DMS153 treated with DMSO at 0.1 percent for 48 hours (cell line): ENCODE measurements at regions not wholly inside any gene's neighbourhood (a gene's known extent, or its start where the extent isn't known, plus 50 kb on each side); places are given as distances from the start of the nearest gene placed in this dataset.

Experiments
- DNase-seq: peaks from one replicate; lab custom pipeline; 2025; ENCODE audit not compliant: unreplicated experiment; lab: John Stamatoyannopoulos, UW

DNA sequence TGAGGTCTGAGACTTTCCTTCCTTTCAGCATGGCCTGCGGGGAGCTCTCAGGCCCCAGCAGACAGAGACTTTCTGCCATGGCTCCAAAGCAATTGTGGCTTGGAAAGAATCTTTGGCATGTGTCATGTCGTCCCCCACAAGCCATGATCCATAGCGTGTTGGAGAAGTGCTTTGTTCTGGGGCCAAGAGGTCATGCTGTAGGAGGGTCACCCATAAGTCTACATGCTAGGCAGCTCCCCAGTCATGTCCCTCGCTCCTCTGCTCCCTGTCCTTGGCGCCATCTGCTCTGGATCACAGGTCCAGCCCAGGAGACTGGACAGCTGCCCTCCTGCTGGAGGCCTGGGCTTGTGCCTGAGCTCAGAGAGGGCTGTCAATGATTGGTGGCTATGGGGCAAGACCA lies 78.8 kb upstream of the LCLAT1 start:
- no peak for DNase-seq

DNA sequence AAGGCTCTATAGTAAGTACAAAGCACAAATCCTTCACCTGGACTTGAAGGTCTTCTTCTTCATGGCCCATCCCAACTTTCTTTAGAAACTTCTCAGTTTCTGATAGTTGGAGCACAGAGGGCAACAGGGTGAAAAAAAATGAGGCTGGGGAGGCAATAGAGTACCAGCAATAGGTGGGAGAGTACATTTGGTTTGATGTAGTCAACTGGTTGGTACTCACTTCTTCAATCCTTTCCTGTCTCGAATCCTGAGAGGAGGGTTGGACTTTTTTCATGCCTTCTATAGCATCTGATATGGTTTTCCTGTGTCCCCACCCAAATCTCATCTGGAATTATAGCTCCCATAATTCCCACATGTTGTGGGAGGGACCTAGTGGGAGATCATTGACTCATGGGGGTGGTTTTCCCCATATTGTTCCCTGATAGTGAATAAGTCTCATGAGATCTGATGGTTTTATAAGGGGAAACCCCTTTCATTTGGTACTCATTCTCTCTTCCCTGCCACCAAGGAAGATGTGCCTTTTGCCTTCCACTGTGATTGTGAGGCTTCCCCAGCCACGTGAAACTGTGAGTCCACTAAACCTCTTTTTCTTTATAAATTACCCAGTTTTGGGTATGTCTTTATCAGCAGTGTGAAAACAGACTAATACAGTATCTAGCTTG lies 75.9 kb upstream of the LCLAT1 start:
- DNase-seq, result no peak

DNA sequence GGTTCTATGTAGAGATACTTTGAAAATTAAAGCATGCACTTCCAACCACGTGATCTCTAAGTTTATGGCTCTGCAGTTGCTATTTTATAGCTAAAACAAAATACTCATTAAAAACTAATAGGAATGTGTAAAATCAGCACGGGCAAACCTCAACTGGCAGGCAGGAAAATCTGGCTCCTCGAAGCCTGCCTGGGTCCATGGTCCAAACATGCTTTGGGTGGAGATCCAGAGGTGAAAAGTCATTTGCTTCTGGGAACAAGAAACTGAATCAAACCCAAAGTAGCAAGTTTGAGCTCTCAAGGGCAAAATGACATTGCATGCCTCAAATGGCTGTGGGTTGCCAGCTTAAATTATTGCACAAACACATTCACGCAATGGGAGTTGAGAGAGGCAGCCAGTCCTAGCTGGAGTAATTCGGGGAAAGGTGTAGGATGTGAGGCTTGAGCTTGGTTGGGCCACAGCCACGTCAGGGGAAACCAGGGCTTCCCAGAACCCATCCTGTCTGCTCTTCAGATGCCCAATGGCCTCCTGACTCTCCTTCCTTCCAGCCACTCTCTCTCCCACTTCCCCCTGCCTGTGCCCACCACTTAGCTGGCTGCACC lies 75.2 kb upstream of the LCLAT1 start:
- DNase-seq, result no peak

DNA sequence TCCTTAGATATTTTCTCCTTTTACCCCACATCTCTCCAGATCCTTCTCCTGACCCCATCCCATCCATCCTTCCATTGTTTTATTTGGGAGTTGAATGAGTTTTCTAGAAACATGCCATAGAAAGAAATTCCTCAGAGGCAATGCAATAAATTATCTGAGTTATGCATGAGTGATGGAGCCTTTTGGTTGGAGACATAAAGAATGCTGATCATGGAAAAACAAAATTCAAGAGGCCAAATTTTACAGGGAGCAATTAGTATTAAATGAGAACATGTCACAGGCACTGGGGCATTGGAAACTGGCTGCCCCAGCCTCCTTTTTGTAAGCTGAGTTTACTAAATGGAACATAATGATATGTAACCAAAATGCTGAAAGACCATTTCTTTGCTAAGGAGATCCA lies 74.2 kb upstream of the LCLAT1 start:
- no peak for DNase-seq

DNA sequence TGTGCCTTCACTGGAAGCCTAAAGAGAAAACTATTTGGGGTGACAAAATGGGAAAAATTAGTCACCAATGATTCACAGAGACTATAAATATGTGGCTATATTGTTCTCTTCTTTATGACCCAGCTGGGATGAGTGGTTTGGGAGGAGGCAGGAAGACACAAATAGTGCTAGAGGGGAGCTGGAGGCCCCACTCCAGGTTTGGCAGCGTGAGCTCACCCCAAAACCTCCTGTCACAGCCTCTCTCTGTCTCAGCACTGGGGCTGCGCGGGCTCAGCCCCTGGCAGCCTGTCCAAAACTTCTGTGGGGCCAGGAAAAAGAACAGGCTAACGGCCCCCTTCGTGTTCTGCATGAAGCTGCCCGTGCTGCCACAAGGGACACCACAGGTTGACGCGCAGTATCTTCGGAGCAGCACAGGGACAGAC lies 73.2 kb upstream of the LCLAT1 start:
- DNase-seq, result no peak

DNA sequence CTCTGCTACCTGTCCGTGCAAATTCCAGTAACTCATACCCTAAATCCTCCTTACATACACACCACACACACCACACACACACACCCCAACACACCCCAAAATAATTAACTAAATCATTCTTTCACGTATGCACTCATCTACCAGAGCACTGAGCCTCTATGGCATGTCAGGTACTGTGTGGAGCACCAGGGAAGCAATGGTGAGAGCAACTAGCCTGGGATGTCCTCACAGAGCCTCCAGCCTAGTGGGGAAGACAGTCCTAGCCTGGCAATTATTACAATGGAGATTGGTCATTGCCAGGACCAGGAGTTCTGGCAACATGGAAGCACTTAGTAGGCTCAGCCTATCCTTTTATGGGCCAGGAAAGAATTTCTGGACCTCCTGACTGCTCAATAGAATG lies 72.7 kb upstream of the LCLAT1 start:
- no peak for DNase-seq

DNA sequence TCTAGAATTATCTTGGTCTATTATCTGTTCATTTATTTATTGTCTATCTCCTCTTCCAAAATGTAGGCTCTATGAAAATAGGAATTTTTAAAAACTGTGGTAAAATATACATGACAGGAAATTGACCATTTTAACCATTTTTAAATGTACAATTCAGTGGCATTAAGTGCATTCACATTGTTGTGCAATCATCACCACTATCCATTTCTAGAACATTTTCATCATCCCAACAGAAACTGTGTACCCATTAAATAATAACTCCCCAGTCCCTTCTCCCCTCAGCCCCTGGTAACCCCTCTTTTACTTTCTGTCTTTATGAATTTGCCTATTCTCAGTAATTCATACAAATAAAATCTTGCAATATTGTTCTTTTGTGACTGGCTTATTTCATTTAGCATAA lies 71.1 kb upstream of the LCLAT1 start:
- DNase-seq, result no peak

DNA sequence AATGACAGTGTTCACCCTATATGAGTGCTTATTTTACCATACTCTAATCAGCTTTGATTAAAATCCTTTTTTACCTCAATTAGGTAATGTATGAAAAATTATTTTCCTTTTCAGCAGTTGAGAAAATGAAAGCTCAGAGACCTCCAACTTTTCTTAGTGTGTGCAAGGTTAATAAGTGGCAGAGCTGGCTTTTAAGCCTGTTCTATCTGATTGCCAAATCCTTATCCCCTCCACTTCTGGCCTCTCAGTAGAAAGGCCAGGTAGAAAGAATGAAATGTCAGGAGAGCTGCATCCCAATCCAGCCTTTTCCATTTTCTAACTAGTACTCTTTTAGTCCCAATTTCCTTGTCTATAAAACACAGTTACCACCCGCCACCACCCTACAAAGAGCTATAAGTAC lies 67.6 kb upstream of the LCLAT1 start:
- no peak for DNase-seq

DNA sequence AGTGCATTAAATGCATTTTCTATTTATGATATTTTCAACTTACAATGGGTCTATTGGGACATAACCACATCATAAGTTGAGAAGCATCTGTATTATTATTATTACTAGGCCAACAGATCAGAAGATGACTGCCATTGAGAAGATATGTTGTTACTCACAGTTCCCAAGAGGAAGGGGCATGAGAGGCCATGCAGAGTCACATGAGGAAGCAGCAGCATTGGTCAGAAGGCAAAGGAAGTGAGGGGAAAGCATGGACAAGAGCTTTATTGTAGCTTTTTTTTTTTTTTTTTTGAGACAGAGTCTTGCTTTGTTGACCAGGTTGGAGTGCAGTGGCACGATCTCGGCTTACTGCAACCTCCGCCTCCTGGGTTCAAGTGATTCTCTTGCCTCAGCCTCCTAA lies 66.2 kb upstream of the LCLAT1 start:
- no peak for DNase-seq

DNA sequence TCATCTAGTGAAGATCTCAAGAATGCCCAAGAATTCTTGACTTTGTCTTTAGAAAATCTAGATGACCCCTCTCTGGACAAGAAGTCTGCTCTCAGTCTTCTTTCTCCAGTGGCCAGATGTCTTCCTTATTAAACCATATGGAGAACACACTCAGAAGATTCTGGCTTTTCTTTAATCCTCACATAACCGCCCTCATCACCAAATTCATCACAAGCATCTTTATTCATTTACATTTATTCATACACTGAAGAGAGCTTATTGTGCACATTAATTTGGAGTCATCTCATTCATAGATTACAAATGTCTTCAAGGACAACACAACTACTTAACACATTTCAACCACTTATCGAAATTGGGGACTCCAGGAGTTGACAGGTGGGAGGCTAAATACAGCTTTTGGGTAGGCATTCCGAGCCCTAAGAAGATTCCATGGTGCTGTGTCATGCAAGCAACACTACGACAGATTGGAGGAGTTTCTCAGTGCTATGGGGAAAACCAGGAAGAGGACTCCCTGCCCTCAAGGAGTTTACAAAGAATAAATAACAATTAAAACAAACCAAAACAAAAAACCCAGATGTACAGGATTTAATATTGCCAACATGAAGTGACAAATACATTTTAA lies 64.8 kb upstream of the LCLAT1 start:
- no peak for DNase-seq

DNA sequence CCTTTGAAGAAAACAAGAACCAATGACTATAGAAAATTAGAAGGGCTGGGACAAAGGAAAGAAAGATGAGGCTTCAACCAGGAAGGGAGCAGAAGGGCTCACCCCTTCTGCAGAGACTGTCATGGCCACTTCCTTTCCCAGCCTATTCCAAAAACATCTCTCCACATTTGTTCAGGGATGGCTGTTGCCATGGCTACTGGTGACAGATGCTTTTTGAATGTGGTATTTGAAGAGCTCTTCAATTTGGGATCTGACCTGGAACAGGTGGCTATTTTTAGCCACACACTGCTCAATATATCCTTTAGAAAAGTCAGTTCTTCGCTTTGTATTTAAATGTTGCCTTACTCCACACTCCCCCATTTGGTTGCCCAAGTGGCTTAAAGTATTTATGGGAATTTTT lies 64.1 kb upstream of the LCLAT1 start:
- DNase-seq, result peak; percentile 23

DNA sequence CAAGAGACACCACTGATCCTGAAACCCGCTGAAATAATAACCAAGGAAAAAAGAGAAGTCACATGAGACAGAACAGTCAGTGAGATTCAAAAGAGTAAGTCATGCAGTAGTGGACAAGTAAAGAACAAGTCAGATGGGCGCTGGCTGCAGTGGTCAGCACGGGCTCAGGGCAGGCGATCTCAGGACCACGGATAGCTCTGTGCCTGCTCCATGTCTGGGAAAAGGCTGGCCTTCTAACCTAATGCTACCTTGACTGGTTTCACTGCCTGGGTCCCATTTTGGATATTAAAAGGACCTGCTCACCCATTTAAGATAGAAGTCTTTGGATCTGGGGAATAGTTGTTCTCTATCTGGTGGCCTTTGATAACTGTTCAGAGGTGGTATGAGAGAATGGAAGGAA lies 61.7 kb upstream of the LCLAT1 start:
- no peak for DNase-seq

DNA sequence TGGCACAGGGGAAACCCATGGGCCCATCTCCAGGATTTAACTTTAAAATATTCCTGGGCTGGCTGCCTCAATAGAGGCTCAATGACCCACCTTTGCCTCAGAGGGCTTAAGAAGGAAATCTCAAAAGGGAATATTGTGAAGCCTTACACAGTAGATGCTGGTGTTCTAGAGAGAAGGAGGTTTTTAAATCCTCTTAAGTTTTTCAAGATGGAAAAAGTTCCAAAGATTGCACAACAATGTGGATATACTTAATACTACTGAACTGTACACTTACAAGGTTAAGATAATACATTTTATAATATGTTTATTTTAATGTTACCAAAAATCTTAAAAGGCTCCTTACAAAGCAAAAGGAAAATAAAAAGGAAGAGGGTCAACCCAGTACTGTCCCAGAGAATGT lies 54.9 kb upstream of the LCLAT1 start:
- DNase-seq, result no peak

DNA sequence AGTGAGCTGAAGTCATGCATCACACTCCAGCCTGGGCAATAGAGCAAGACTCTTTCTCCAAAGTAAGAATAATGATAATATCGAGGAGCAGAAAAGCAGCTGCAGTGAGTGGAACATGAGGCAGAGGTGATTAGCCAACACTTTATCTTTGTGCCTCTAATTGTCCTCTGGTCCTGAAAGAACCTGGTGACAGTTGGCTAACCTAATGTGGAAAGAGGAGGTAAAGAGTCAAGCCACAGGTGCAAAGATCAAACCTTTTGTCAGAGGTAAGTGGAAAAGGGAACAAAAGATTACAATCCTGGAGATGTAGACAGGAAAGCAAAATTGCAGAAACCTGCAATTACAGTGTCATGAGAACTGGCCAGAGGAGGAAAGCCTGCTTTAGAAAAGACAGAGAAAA lies 53.5 kb upstream of the LCLAT1 start:
- no peak for DNase-seq

DNA sequence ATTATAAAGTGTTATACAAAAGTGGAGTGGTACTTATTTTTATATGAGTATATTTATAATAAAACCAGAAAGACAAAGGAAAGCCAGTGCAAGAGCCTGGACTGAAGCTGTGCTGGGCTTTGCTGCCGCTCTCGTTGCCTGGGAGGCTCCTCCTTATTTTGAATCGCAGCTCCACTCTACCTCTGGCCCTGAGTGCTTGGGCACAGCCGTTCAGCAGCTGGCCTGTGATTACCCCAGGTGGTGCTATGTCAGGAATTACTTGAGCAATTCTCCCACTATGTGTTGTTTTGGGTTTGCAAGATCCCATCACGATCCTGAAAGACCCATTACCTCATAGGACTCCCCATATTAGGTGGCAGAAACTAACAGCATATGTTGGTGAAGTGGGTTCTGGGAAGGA lies 53.0 kb upstream of the LCLAT1 start:
- no peak for DNase-seq

DNA sequence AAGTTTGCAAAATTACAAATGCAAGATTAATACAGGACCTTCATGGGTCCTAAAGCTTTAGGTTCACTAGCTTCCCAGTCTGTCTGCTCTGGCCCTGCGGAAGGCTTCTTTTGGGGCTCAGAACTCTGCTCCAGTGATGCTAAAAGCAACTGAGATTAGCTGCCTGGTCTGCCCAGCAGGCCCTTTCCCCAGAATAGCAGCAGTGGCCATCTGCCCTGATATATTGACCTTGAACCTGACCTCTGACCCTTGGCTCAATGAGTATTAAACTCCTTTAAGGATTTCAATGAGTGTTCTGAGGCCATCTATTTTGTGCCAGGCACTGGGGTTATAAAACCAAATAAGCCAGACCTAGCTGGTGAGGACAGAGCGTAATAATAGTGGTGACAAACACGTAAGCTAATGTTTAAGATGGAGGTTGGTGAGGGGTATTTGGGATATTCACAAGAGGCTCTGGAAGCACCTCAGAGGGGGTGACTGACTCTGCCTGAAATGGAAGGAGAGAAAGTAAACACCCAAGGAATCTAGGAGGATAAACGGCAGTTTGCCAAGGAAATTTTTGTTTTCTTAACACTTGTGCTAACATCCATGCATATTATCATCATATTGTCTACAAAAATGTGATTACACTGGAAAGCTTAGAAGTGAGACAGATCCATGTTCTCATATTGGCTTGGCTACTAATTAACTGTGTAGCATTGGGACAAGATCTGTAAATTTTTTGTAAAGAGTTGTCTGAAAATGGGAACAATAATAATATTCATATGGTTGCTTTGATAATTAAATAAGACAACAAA lies 50.4 kb upstream of the LCLAT1 start:
- no peak for DNase-seq
